ENCODE measurements at regions not wholly inside any gene's neighbourhood (a gene's known extent, or its start where the extent isn't known, plus 50 kb on each side); places are given as distances from the start of the nearest gene placed in this dataset.

DNA sequence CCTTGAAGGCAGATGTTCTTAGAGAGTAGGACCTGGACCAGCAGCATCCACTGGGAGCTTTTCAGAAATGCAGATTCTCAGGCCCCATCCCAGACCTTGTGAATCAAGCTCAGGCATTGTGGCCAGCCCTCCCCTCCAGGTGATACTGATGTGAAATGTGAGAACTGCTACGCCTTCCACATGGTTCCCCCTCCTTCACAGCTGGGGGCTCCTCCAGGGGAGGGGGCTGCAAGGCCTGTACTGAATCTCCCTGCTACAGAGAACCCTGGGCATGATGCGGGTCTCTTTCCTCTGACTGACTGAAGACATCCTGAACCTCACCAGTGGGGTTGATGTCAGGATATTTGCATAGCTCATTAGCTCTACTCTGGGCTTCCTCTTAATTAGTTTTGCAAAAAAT, 141.8 kb upstream of the CSF3R start:
- TF ChIP-seq POLR2A (IDR thresholded peaks at IDR 0.05; ENCODE audit: low read length) (no peak), GATA1 (IDR thresholded peaks at IDR 0.05; ENCODE audit: low read depth, low read length) (no peak)

Data from erythroblast (primary cell).